ENCODE measurements at regions not wholly inside any gene's neighbourhood (a gene's known extent, or its start where the extent isn't known, plus 50 kb on each side); places are given as distances from the start of the nearest gene placed in this dataset.
A peak's percentile ranks its signal among the peaks of the same experiment; 100 is the strongest.

- WGBS, 2 experiments (ENCODE audit: low coverage in 1 of 2, low lambda C conversion rate in 2 of 2, missing lambda C conversion rate in 2 of 2), result 86 to 87% methylated on average over 16 to 18 of the region's 18 CpGs
- Histone ChIP-seq H3K9ac (no peak overlapping the region), H3F3A (ENCODE audit: insufficient read depth) (peaks cover 9% of the 10 kb centered on the region), H2AFZ (no peak overlapping the region), H3K4me2 (ENCODE audit: unreplicated experiment) (no peak overlapping the region), H3K9me2 (ENCODE audit: insufficient read depth) (no peaks in the 10 kb centered on the region), H3K27ac (no peak overlapping the region), H4K20me1 (ENCODE audit: insufficient read depth) (no peaks in the 10 kb centered on the region), H3K79me2 (ENCODE audit: insufficient read depth) (no peaks in the 10 kb centered on the region), H3K4me3 (no peak overlapping the region), H3K4me1 (ENCODE audit: insufficient read depth) (peaks cover 14% of the 10 kb centered on the region), H3K36me3 (ENCODE audit: low read depth) (no peaks in the 10 kb centered on the region), H3K9me3 (ENCODE audit: low read depth) (no peaks in the 10 kb centered on the region), H3K27me3 (replicated peaks; ENCODE audit: insufficient read depth) (no peaks in the 10 kb centered on the region)
- DNase-seq, result no peak
- TF ChIP-seq EZH2phosphoT487 (IDR thresholded peaks at IDR 0.05; ENCODE audit: insufficient read depth, low read depth) (no peak), EZH2 (IDR thresholded peaks at IDR 0.05; ENCODE audit: insufficient read depth, poor library complexity, severe bottlenecking) (no peak)
- in situ Hi-C loops (cut with MboI), result no loop called here
Measured at GRCh38 chr21:43337901-43338655, 88.9 kb downstream of the SIK1 start.

- TF ChIP-seq EZH2 (IDR thresholded peaks at IDR 0.05; ENCODE audit: insufficient read depth, poor library complexity, severe bottlenecking) (no peak), EZH2phosphoT487 (IDR thresholded peaks at IDR 0.05; ENCODE audit: insufficient read depth, low read depth) (no peak)
- DNase-seq, result no peak
- Histone ChIP-seq H3K9me3 (ENCODE audit: low read depth) (no peaks in the 10 kb centered on the region), H3K9ac (no peak overlapping the region), H3K36me3 (ENCODE audit: low read depth) (no peaks in the 10 kb centered on the region), H3K27me3 (replicated peaks; ENCODE audit: insufficient read depth) (no peaks in the 10 kb centered on the region), H2AFZ (no peak overlapping the region), H3K4me2 (ENCODE audit: unreplicated experiment) (no peak overlapping the region), H3F3A (ENCODE audit: insufficient read depth) (peaks cover 9% of the 10 kb centered on the region), H3K27ac (no peak overlapping the region), H3K9me2 (ENCODE audit: insufficient read depth) (no peaks in the 10 kb centered on the region), H3K4me3 (no peak overlapping the region), H3K4me1 (ENCODE audit: insufficient read depth) (peaks cover 17% of the 10 kb centered on the region), H3K79me2 (ENCODE audit: insufficient read depth) (no peaks in the 10 kb centered on the region), H4K20me1 (ENCODE audit: insufficient read depth) (no peaks in the 10 kb centered on the region)
- 86 to 96% methylated on average over 10 of the region's 10 CpGs for WGBS, 2 experiments (ENCODE audit: low coverage in 1 of 2, low lambda C conversion rate in 2 of 2, missing lambda C conversion rate in 2 of 2)
- in situ Hi-C loops (cut with MboI), result no loop called here
Measured at GRCh38 chr21:43335119-43335518, 91.8 kb downstream of the SIK1 start.

DNA sequence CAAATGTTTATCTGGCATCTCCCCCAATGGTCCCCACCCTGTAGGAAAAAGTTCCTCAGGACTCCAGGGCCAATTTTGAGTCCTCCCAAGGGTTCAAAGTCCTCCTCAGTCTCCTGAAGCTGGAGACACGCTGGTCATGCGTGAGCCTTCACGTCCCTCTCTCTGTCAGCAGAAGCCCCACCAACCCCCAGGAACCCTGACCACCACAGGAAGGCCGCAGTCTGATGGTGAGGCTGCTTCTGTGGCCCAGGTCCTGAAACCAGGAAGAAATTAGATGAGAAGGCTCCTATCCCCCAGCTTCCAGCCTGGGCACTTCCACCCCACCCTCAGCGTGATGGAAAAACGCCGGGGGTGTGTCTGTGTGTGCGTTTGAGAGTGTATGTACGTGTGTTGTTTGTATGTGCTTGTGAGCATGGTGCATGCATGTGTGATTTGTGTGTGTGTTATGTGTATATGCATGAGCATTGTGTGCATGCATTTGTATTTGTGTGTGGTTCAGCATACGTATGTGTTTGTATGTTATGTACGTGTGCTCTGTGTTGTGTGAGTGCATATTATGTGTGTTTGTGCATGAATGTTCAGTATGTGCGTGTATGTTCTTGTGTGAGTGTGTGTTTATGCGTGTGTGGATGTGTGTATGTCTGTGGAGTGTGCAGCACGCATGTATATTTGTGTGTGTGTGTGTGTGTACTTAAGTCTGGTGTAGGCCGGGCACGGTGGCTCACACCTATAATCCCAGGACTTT, 92.5 kb downstream of the SIK1 start:
- H2AFZ ChIP-seq, result no peak overlapping the region; the same call in 1 of the 2 replicates

DNA sequence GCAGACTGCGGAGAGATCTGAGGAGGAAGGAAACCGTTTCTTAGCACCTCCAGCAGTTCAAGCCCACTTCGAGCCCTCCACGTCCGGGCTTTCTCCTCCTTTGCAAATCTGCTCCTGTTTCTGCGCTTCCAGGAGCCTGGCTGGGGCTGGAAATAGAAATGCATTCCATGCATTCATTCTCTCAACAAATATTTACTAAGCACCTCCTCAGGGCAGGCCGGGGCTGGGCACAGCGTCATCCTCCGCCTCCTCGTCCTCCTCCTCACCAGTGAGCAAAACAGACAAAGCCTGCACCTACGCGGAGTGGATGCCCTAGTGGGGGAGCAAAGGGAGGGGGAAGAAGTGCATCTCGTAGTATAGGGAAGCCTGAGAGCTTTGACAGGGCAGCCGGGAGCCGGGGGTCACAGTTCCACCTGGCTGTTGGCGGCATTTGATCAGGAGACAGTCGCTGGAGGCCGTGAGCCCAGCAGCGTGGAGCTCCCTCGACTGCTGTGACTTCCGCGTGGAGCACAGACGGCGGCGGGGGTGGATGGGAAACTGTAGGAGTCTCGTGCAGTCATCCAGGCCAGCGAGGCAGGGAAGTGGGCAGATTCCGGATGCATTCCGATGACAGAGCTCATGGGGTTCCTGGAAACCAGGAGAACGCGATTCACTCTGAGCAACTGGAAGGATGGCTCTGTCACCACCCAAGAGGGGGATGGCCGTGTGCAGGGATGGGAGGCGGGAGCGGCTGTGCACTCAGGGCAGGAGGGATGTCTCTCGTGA, 93.5 kb downstream of the SIK1 start:
- Histone ChIP-seq H3K9me3 (ENCODE audit: low read depth) (no peaks in the 10 kb centered on the region), H3K79me2 (ENCODE audit: insufficient read depth) (no peaks in the 10 kb centered on the region), H3K4me3 (peak overlapping the region; percentile 49), H3K36me3 (ENCODE audit: low read depth) (no peaks in the 10 kb centered on the region), H3K4me2 (ENCODE audit: unreplicated experiment) (peak overlapping the region; percentile 46), H3K4me1 (ENCODE audit: insufficient read depth) (peaks cover 17% of the 10 kb centered on the region), H4K20me1 (ENCODE audit: insufficient read depth) (no peaks in the 10 kb centered on the region), H3K9me2 (ENCODE audit: insufficient read depth) (no peaks in the 10 kb centered on the region), H2AFZ (peak overlapping the region; percentile 20), H3K9ac (peak overlapping the region; percentile 76), H3F3A (ENCODE audit: insufficient read depth) (peaks cover 9% of the 10 kb centered on the region), H3K27ac (peak overlapping the region; percentile 92), H3K27me3 (replicated peaks; ENCODE audit: insufficient read depth) (no peaks in the 10 kb centered on the region)
- in situ Hi-C loops (cut with MboI), result no loop called here
- TF ChIP-seq EZH2 (IDR thresholded peaks at IDR 0.05; ENCODE audit: insufficient read depth, poor library complexity, severe bottlenecking) (no peak), EZH2phosphoT487 (IDR thresholded peaks at IDR 0.05; ENCODE audit: insufficient read depth, low read depth) (no peak)
- 3% methylated on average over 35 of the region's 35 CpGs for WGBS, 2 experiments (ENCODE audit: low coverage in 1 of 2, low lambda C conversion rate in 2 of 2, missing lambda C conversion rate in 2 of 2)
- peak; percentile 99 for DNase-seq

More for the DNA sequence above, 92.5 kb downstream of the SIK1 start:
- peak overlapping the region; percentile 76 for H3K9ac ChIP-seq
- H3K36me3 ChIP-seq (ENCODE audit: low read depth), result no peaks in the 10 kb centered on the region
- H4K20me1 ChIP-seq (ENCODE audit: insufficient read depth), result no peaks in the 10 kb centered on the region
- in situ Hi-C loops (cut with MboI), result no loop called here
- 89% methylated on average over 16 of the region's 16 CpGs for WGBS, 2 experiments (ENCODE audit: low coverage in 1 of 2, low lambda C conversion rate in 2 of 2, missing lambda C conversion rate in 2 of 2)
- peak overlapping the region; percentile 92 for H3K27ac ChIP-seq
- DNase-seq, result no peak
- no peaks in the 10 kb centered on the region for H3K9me2 ChIP-seq (ENCODE audit: insufficient read depth)
- H3K4me1 ChIP-seq (ENCODE audit: insufficient read depth), result peaks cover 17% of the 10 kb centered on the region
- no peak overlapping the region for H3K4me3 ChIP-seq
- peaks cover 9% of the 10 kb centered on the region for H3F3A ChIP-seq (ENCODE audit: insufficient read depth)
- TF ChIP-seq EZH2phosphoT487 (IDR thresholded peaks at IDR 0.05; ENCODE audit: insufficient read depth, low read depth) (no peak), EZH2 (IDR thresholded peaks at IDR 0.05; ENCODE audit: insufficient read depth, poor library complexity, severe bottlenecking) (no peak)
- no peaks in the 10 kb centered on the region for H3K27me3 ChIP-seq (replicated peaks; ENCODE audit: insufficient read depth)
- no peaks in the 10 kb centered on the region for H3K79me2 ChIP-seq (ENCODE audit: insufficient read depth)
- H3K9me3 ChIP-seq (ENCODE audit: low read depth), result no peaks in the 10 kb centered on the region
- H3K4me2 ChIP-seq (ENCODE audit: unreplicated experiment), result peak overlapping the region; percentile 46
